ENCODE measurements at regions not wholly inside any gene's neighbourhood (a gene's known extent, or its start where the extent isn't known, plus 50 kb on each side); places are given as distances from the start of the nearest gene placed in this dataset.
"Not testable (repeated sequence)": the region's sequence is repeated elsewhere in the genome, so short reads cannot be mapped to it uniquely, and the experiment has no call there.

- no peak for DNase-seq
Observed at GRCh38 chr2:155035308-155035707, 336.8 kb downstream of the KCNJ3 start.

DNA sequence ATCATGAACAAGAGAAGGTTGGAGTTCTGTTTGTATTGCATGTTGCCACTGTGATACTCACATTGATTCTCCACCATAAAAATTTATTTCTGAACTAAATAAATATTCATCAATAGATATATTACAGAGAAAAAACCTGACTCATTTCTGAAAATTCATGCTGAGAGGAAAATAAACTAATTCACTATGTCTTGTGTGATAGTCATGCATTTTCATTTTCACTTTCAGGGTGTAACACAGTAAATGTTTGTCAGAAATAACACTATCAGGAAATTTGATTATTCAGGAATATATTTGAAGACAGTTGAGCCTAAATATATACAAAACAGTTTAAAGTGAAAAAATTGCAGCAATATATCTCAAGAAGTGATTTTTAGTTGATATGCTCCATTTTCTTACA, 335.2 kb downstream of the KCNJ3 start:
- no peak for DNase-seq

DNA sequence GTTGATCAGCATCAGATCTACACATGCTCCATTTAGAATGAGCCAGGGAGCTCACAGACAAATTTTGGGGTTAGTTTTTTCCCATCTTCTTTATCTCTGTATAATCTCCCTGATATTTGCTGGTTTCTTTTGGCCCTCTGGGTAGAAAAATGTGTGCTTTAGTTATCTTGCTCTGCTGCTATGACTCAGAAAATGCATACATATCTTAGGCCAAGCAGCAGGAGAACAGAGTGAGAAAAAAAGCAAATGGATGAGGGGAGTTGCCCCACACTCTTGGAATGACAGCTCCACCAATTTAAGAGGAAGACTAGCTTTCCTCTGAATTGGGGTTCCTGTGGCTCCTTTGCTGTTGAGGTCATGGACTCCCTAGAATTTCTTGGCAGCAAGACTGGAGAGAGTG, 331.8 kb downstream of the KCNJ3 start:
- no peak for DNase-seq

- DNase-seq, result no peak
Observed at GRCh38 chr2:155026651-155027174, 328.2 kb downstream of the KCNJ3 start.

- no peak for DNase-seq
Observed at GRCh38 chr2:155023674-155024073, 325.2 kb downstream of the KCNJ3 start.

- DNase-seq, result no peak
Observed at GRCh38 chr2:155022531-155022930, 324.0 kb downstream of the KCNJ3 start.

GRCh38 chr2:155021618-155022017, 323.1 kb downstream of the KCNJ3 start:
- no peak for DNase-seq

DNA sequence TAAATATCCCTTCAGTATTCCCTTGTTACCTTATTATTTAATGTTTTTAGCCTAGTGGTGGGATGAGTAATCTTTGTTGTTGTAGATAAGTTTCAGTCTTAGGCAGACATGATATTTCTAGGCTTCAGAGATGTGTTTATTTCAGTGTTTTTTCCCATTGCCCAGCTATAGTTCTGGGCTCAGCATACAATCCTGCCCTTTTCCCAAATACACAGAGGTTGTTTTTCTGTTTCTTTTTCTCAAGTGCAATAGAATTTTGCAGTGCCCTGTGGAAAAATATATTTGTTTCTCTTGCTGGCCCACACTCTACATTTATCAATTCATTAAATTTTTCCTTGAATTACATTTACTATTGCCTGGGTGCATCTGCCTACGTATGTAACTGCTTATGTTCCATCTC, 321.8 kb downstream of the KCNJ3 start:
- no peak for DNase-seq

DNA sequence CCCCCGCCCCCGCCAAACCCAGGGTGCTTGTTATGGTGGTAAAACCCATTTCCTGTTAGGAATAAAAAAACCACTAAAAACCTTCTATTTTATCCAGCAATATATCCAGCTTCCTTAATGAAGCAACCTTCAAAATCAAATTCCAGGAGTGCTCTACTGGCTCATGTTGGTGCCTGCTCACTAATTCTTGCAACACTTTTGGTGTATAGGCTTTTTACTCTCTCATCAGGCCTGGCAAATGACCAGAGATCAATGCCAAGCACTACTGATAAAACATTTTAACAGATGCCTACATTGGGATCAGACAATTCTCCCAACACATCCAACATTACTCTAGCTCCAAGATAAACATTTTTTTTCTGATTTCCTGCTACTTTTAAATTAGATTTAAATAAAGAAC, 312.4 kb downstream of the KCNJ3 start:
- no peak for DNase-seq

GRCh38 chr2:154995361-154995760, 296.9 kb downstream of the KCNJ3 start:
- DNase-seq, result no peak

GRCh38 chr2:154992826-154993225, 294.3 kb downstream of the KCNJ3 start:
- no peak for DNase-seq

GRCh38 chr2:154978710-154979109, 280.2 kb downstream of the KCNJ3 start:
- no peak for DNase-seq

- DNase-seq, result no peak
Observed at GRCh38 chr2:154978244-154978643, 279.7 kb downstream of the KCNJ3 start.

DNA sequence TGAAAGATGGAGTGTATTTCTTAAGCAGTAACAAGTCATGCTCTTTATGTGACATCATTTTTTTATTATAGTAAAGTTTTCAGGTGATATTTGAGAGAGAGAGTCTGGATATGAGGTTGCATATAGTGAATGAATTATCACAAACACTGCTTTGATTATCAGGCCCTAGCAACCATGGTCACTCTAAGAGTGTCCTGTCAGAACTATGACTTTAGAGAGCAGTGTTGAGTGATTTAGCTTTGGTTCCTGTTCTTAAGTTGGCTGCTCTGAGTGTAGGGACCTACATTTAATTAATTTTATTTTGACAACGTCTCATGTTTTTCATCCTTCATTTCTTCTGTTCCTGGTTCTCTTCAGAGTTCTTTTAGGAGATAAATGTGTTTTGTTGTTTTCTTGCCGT, 275.5 kb downstream of the KCNJ3 start:
- DNase-seq, result no peak

DNA sequence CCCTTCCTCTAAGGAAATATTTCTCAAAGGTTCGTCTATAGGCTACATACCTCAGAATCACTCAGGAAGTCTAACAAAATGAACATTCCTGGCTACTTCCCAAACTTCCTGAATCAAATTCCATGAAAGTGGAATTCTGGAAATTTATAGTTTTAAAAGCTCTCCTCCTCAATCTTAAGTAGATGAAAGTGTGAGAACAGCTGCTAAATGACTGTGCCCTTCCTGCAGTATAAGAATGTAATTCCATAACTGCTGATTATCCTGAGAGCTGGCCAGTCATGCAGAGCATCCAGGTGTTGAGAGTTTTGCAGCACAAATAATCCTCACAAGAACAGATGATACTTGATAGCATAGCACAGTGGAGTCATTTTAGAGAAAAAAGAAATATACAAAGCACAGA, 265.0 kb downstream of the KCNJ3 start:
- DNase-seq, result no peak

GRCh38 chr2:154961676-154962075, 263.2 kb downstream of the KCNJ3 start:
- no peak for DNase-seq

GRCh38 chr2:154960802-154961583, 262.5 kb downstream of the KCNJ3 start:
- no peak for DNase-seq

GRCh38 chr2:154952346-154952980, 254.0 kb downstream of the KCNJ3 start:
- DNase-seq, result peak in 2 of 51 donors; percentile 2 to 22

- DNase-seq, result not testable (repeated sequence)
Observed at GRCh38 chr2:154947416-154947815, 248.9 kb downstream of the KCNJ3 start.

DNA sequence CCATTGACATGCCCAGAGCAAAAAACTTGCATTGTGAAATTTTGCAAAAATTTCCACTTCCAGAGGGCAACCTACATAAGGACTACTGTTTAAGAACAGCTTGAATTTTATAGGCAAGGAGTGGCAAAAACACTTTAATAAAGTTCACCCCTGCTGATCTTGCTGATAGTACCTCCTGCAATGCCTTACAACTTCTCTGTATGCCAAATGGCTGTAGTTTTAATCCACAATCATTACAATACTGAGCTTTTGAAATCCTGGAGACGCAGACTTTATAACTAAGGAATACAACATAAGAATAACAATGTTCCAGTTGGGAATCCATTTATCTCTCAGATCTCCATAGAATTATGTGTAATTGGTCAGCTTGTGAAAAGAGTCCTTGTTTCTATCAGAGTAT, 247.5 kb downstream of the KCNJ3 start:
- no peak for DNase-seq

GRCh38 chr2:154941379-154941778, 242.9 kb downstream of the KCNJ3 start:
- no peak for DNase-seq

GRCh38 chr2:154934213-154934612, 235.7 kb downstream of the KCNJ3 start:
- no peak for DNase-seq

DNA sequence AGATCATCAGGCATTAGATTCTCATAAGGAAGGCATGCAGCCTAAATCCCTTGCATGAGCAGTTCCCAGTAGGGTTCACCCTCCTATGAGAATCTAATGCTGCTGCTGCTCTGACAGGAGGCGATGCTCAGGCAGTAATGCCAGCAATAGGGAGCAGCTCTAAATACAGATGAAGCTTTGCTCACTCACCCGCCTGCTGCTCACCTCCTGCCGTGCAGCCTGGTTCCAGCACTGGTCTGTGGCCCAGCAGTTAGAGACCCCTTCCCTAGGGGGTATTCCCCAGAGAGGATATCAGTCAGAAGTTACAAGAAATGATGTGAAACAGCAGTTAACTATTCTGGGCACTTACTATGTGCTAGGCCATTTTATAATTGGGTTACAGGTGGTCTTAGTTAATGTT, 226.0 kb downstream of the KCNJ3 start:
- no peak for DNase-seq

Data from hypothalamus (tissue), 51 donors.